Lung (tissue), 11 donors: ENCODE measurements at regions not wholly inside any gene's neighbourhood (a gene's known extent, or its start where the extent isn't known, plus 50 kb on each side); places are given as distances from the start of the nearest gene placed in this dataset.
"Not testable (repeated sequence)": the region's sequence is repeated elsewhere in the genome, so short reads cannot be mapped to it uniquely, and the experiment has no call there.

ENCODE experiments used
- ATAC-seq: fragments of 200-7000 bp; cut with Tn5 transposase; one replicate; pipeline ENCODE4 v1.9.1; 2020; ENCODE audit warnings: moderate number of reproducible peaks; ENCODE audit not compliant: insufficient read depth, low FRiP score
- DNase-seq, 3 donors: peaks; one replicate each; pipeline ENCODE4 v3.0.0-alpha.2; 2013 to 2017
- H3K27ac ChIP-seq, 2 donors: one replicate each; pipeline ENCODE4 v1.5.1; 2013; ENCODE audit warnings: mild to moderate bottlenecking in 2 of 2, moderate library complexity in 2 of 2, control low read depth in 1 of 2, inconsistent platforms in 1 of 2, low read depth in 1 of 2, low read length in 1 of 2
- H3K27me3 ChIP-seq, 3 donors: one replicate each; pipeline ENCODE4 v1.5.1; 2013; ENCODE audit warnings: low read length in 2 of 3; ENCODE audit not compliant: control insufficient read depth in 3 of 3, insufficient read depth in 3 of 3
- H3K36me3 ChIP-seq, 4 donors: one replicate each; pipeline ENCODE4 v1.5.1; 2013; ENCODE audit warnings: low read length in 4 of 4, mild to moderate bottlenecking in 1 of 4, moderate library complexity in 1 of 4; ENCODE audit not compliant: control insufficient read depth in 4 of 4, insufficient read depth in 4 of 4
- H3K4me1 ChIP-seq, 5 donors: one replicate each; pipeline ENCODE4 v1.5.1; 2013; ENCODE audit warnings: low read length in 5 of 5, mild to moderate bottlenecking in 2 of 5, moderate library complexity in 1 of 5; ENCODE audit not compliant: control insufficient read depth in 5 of 5, insufficient read depth in 5 of 5
- H3K4me3 ChIP-seq: one replicate; pipeline ENCODE4 v1.5.1; 2013; ENCODE audit warnings: mild to moderate bottlenecking, control low read depth, moderate library complexity
- H3K9ac ChIP-seq, 2 donors: one replicate each; pipeline ENCODE4 v1.5.1; 2013; ENCODE audit warnings: low read length in 2 of 2, control low read depth in 1 of 2; ENCODE audit not compliant: insufficient read depth in 1 of 2
- H3K9me3 ChIP-seq, 4 donors: one replicate each; pipeline ENCODE4 v1.5.1; 2013; ENCODE audit warnings: low read length in 3 of 4, mild to moderate bottlenecking in 1 of 4, moderate library complexity in 1 of 4; ENCODE audit not compliant: control insufficient read depth in 4 of 4, insufficient read depth in 3 of 4
- WGBS, 2 donors: extraction: QIAGEN DNeasy Blood & Tissue Kit; methylation state at CpG; one replicate each; pipeline ENCODE4 v1.1.7; 2013; 5-methylcytosine and 5-hydroxymethylcytosine counted together
- TF ChIP-seq, protein P1 (sequence below): IDR thresholded peaks from 2 replicates; pipeline ENCODE4 v1.5.1; 2012; ENCODE audit warnings: mild to moderate bottlenecking; ENCODE audit errors: control extremely low read depth, extremely low read depth
- donor health status: control.
- donor health status: control.
- donor health status: Bipolar disorder and iron deficiency.
- donor health status: healthy.
- donor health status: DM: yes; HTN: yes; CAD: no.

DNA sequence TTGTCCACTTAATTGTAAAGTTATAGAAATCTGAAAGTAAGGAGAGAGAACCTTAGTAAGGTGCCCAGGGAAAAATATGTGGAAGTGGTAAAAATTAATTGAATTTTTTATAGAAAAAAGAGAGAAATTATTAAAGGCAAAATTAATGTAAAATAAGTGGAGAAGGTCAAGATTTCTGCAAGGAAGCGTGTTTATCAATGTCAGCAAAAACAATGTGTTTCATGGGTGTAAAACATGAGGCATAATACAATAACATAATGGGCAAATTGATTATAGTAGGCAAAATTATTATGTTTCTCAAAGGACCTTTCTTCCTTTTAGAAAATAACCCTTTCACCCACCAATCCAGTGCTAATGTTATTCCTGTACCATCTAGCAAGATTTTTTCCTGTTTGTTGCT, 1520.1 kb downstream of the REEP3 start:
- Histone ChIP-seq H3K4me3 (no peak overlapping the region), H3K27me3 (no peaks in the 10 kb centered on the region), H3K9ac (no peak overlapping the region), H3K27ac (no peak overlapping the region), H3K36me3 (no peaks in the 10 kb centered on the region), H3K9me3 (no peaks in the 10 kb centered on the region), H3K4me1 (no peaks in the 10 kb centered on the region)
- 79 to 83% methylated on average over 1 of the region's 1 CpG for WGBS, 2 donors
- DNase-seq: no peak
- no peak for ATAC-seq
- TF ChIP-seq, protein P1, sequence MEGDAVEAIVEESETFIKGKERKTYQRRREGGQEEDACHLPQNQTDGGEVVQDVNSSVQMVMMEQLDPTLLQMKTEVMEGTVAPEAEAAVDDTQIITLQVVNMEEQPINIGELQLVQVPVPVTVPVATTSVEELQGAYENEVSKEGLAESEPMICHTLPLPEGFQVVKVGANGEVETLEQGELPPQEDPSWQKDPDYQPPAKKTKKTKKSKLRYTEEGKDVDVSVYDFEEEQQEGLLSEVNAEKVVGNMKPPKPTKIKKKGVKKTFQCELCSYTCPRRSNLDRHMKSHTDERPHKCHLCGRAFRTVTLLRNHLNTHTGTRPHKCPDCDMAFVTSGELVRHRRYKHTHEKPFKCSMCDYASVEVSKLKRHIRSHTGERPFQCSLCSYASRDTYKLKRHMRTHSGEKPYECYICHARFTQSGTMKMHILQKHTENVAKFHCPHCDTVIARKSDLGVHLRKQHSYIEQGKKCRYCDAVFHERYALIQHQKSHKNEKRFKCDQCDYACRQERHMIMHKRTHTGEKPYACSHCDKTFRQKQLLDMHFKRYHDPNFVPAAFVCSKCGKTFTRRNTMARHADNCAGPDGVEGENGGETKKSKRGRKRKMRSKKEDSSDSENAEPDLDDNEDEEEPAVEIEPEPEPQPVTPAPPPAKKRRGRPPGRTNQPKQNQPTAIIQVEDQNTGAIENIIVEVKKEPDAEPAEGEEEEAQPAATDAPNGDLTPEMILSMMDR: no peak

- no peak overlapping the region for H3K4me3 ChIP-seq
- ATAC-seq (no peak), DNase-seq (no peak)
- no peaks in the 10 kb centered on the region for H3K36me3 ChIP-seq
- H3K9ac ChIP-seq: no peak overlapping the region
- TF ChIP-seq, protein P1: no peak
- H3K27me3 ChIP-seq: no peaks in the 10 kb centered on the region
- no peak overlapping the region for H3K27ac ChIP-seq
- H3K4me1 ChIP-seq: no peaks in the 10 kb centered on the region
- H3K9me3 ChIP-seq: no peaks in the 10 kb centered on the region
Observed at GRCh38 chr10:65042496-65042895, 1521.3 kb downstream of the REEP3 start.

DNA sequence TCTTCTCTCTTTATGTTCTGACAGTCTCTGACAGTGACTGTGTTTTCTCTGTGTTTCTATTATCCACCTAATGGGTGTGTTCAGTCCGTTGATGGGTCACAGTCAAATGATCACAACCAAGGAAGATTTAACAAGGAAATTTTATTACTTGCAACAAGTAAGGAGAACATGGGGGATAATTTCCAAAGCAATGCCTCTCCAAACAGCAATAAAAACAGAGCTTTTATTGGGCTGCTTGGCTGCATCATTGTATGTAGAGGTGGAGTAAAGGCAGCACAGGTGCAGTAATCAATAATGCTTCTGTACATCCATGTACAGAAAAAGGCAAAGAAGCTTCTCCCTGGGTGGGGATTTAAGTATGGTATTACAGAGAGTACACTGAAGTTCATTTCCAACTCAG, 1525.6 kb downstream of the REEP3 start:
- DNase-seq: no peak
- no peak overlapping the region for H3K4me3 ChIP-seq
- H3K36me3 ChIP-seq: no peaks in the 10 kb centered on the region
- ATAC-seq: no peak
- no peak overlapping the region for H3K27ac ChIP-seq
- H3K27me3 ChIP-seq: no peaks in the 10 kb centered on the region
- H3K9ac ChIP-seq: no peak overlapping the region
- H3K9me3 ChIP-seq: no peaks in the 10 kb centered on the region
- no peaks in the 10 kb centered on the region for H3K4me1 ChIP-seq
- 66 to 71% methylated on average over 1 of the region's 1 CpG for WGBS, 2 donors
- TF ChIP-seq, protein P1: no peak

DNA sequence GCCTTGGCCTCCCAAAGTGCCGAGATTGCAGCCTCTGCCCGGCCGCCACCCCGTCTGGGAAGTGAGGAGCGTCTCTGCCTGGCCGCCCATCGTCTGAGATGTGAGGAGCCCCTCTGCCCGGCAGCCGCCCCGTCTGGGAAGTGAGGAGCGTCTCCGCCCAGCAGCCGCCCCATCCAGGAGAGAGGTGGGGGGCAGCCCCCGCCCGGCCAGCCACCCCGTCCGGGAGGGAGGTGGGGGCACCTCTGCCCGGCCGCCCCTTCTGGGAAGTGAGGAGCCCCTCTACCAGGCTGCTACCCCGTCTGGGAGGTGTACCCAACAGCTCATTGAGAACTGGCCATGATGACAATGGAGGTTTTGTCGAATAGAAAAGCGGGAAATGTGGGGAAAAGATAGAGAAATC, 1530.9 kb downstream of the REEP3 start:
- H3K27me3 ChIP-seq, H3K27ac ChIP-seq, H3K36me3 ChIP-seq, H3K9ac ChIP-seq, DNase-seq, ATAC-seq, H3K9me3 ChIP-seq, H3K4me3 ChIP-seq, H3K4me1 ChIP-seq: not testable (repeated sequence)
- 91 to 96% methylated on average over 11 to 19 of the region's 22 CpGs for WGBS, 2 donors

DNA sequence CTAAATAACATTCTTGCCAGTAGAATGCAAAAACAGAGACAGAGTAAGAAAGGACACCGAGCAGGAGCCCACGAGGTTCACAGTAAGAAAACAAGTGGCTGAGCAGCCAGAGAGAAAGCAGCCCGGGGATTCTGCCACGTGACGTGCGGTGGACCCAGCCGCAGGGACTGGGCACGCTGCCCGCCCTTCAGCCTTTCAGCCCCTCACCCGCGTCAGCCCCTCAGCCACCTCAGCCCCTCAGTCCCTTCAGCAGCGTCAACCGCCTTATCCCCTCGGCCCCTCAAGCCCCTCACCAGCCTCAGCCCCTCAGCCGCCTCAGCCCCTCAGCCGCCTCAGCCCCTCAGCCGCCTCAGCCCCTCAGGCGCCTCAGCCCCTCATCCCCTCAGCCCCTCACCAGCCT, 1532.2 kb downstream of the REEP3 start:
- not testable (repeated sequence) for H3K9me3 ChIP-seq, H3K4me1 ChIP-seq, H3K27me3 ChIP-seq, H3K9ac ChIP-seq, ATAC-seq, H3K27ac ChIP-seq, DNase-seq, H3K36me3 ChIP-seq, H3K4me3 ChIP-seq
- WGBS, 2 donors: 92 to 93% methylated on average over 15 to 18 of the region's 18 CpGs

DNA sequence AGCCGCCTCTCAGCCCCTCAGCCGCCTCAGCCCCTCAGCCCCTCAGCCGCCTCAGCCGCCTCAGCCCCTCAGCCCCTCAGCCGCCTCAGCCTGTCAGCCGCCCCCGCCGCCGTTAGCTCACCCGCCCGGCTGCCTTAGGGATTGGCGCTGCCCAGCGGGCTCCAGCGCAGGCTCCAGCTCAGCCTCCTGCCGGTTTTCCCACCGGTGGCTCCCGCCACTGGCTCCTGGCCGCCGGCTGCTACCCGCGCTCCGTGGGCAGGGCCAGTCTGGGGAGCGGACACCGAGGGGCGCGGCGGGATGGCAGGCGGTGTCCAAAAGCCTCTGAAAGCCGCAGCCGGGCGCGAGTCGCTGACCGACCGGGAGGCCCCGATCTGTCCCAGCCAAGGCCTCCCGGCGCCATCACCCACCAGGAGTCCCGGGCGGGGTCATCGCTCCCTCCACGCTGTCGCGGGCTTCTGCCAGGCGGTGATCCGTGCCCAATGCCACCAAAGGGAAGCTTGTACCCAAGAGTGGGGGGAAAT, 1532.7 kb downstream of the REEP3 start:
- H3K9me3 ChIP-seq, ATAC-seq, H3K27me3 ChIP-seq, H3K36me3 ChIP-seq, DNase-seq, H3K4me3 ChIP-seq, H3K9ac ChIP-seq, H3K4me1 ChIP-seq, H3K27ac ChIP-seq: not testable (repeated sequence)
- WGBS, 2 donors: 64 to 82% methylated on average over 38 to 46 of the region's 46 CpGs
